Stimulated activated CD4-positive, alpha-beta T cell treated with anti-CD3 and anti-CD28 coated beads, Interleukin-15, amount 100 ng/mL, for 48 hours (primary cell): ENCODE measurements at regions not wholly inside any gene's neighbourhood (a gene's known extent, or its start where the extent isn't known, plus 50 kb on each side); places are given as distances from the start of the nearest gene placed in this dataset.
"Not testable (repeated sequence)": the region's sequence is repeated elsewhere in the genome, so short reads cannot be mapped to it uniquely, and the experiment has no call there.

Experiments used
- DNase-seq, 2 donors: peaks; one replicate each; pipeline ENCODE4 v3.0.0-alpha.2; 2020; ENCODE audit warnings: low read depth in 2 of 2

DNA sequence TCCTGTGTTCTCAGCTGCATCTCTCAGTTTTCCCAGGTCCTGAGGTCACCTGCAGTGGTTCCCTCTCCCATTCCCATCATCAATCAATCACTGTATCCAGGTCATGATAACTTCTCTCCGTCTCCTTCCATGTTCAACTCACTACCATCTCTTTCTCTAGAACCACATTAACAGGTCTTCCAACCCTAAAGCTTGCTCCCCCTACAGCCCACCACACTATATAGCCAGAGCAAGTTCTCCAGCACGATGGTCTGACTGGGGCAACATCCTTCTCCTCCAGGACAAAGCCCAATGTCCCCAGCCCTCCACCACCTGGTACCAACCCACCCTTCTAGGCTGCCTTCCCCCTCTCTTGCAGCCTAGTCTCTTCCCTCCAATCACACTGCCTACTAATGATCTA is 241.6 kb downstream of the CDK5RAP2 start:
- no peak for DNase-seq

DNA sequence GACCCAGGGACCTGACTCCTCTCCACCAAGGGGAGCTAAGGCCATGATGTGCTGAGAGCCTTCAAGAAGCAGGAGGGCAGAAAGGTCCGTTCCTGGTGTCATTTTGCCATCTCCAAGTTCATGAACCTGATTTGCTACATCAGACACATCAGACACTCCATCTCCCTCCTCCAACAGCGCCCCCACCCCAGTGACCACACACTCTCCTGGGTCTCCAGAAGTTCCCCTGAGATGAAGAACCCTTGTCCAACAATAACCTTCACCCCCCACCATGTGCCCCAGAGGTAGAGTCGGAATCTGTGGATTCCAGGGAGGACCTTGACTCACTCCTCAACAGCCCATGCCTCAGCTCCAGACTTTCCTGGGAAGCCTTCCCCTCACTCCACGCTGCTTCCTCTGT is 242.8 kb downstream of the CDK5RAP2 start:
- DNase-seq, result no peak

DNA sequence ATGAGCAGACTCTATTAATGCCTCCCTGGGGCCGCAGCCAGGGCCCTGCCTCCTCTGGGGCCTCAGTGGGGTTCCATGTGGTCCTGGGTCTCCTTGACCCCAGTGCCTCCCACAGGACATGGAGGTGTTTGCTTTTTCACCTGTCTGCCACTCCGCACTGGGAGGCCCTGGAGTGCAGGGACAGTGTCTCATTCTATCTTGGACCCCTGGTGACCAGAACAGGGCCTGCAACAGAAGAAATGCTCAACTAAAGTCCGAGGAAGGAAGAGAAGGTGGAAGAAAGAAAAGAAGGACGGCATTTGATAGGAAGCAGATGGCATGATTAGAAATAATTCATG is 243.2 kb downstream of the CDK5RAP2 start:
- no peak for DNase-seq

DNA sequence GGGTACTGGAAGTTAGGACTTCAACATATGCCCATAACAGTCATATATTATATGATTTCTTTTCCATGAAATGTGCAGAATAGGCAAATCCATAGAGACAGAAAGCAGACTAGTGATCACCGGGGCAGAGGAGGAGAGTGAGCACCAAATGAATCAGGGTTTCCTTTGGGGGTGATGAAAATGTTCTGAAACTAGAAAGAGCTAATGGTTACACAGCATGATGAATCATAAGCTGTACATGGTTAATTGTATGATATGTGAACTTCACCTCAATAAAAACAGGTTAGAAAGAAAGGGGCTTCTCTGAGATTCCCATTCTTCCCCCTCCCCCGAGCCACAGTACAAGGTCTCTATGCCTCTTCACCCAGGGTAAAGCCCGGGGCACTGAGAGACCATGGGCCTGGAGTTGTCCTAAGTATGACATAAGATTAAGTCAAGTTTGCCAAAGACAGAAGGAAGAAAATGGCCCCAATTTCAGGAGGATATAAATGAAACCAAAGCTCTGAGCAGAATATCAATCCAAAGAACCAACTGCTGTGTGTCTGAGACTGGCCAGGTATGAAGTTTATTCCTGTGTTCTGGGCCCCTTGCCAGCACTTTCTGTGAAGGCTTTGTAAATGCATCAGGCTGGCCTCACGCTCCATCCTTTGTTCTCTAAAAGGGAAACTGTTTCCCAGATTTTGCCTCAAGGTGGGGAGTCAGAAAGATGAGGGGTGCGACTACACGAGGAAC is 243.8 kb downstream of the CDK5RAP2 start:
- DNase-seq, result no peak

DNA sequence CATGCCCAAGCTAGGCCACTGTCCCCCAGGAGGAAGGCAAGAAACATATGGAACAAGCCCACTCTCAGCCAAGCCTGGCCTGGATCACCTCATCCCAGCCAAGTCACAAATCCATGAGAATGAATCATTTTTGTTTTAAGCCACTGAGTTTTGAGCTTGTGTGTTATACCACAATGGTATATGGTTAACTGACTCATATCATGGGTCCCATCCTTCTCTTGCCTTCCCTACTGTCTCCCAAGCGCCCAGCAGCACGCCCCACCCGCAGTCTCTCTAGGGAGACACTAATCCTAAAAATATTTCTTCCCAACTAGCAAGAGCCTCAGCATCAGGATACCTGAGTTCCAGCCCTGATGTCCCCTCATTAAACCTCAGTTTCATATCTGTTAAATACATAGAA is 248.1 kb downstream of the CDK5RAP2 start:
- no peak for DNase-seq

DNA sequence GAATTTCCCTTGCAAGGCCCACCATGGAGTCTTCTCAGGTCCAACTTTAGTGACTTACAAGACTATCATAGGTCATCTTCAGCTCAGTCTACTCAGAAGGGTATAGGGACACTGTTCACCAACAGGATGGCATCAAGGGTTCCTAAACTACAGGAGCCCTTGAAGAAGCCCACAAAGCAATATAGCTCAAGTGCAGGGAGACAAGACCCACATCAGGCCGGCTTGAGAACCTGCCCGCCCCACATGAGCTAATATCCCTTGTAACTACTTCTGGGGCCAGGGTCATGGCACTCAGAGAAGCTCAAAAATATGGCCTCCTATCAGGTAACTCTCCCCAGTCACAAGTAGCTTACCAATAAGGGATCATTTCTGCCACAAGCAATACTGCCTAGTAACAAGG is 249.9 kb downstream of the CDK5RAP2 start:
- no peak for DNase-seq

DNA sequence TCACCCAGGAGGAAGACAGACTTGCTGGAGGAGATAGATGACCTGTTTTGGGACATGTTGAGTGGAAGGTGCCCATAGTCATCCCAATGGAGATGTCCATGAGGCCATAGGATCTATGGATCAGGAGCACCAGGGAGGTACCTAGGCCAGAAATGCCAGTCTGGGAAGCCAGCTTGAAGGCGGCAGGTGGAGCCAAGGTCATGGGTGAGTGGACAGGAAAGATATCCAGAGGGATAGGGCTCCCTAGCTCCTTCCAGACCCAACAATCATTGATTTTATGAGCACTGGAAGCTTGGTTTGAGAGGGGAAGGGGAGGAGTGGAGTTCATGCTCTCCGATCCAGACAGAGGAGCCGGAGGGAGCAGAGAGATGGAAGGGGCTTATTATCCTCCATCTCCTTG is 252.6 kb downstream of the CDK5RAP2 start:
- DNase-seq, result no peak

DNA sequence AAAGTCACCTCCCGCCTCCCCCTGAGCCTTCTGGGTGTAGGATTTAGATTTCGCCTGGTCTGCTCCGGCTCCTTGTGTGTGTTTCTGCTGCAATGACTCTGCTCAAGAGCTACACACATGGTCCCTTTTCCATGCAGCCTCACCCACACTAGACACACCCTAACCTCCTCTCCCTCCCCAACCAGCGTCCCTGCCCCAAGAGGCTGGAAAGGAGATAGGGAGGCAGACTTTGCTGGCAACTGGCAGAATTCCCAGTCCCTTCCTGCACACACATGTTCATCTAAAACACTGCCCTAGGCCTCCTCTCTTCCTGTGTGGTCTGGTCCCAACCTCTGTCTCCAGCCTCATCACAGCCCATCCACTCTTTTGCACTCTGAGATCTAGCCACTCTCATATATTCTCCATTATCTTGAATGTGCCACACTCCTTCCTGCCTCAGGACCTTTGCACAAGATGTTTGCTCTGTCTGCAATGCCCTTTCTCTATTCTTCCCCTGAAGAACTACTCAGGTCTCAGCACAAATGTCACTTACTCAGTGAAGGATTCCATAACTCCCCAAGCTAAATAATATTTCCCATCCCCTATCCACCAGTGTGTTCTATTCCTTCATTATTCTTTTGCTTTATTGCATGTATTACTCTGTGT is 253.8 kb downstream of the CDK5RAP2 start:
- no peak for DNase-seq

DNA sequence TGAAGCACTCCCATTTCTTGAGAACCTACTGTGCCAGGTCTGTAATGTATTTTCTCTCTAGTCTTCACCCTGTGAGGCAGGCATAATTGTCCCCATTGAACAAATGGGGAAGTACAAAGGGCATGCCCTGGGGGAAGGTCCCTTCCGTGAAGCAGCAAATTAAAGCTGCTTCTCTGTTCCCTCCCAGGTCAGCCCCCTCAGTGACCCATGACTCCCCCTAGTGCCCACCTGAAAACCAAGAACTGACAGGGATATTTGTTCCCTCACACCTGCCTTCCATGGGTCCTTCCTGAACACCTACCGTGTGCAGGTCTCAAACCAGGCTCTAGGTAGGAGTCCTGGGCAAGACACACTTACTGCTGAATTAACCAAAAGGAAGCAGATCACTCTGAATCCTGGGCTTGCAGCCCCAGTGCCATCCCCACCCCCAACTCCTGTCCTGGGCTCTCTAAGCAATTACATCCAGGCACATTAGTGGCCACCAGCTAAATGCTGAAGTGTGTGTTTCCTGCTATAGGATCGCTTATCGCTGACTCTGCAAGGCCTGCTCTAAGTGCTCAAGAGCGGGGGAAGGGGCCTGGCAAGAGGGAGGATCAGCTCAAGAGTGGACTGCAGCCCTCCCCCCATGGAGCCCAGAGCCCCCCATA is 254.8 kb downstream of the CDK5RAP2 start:
- DNase-seq, result no peak

DNA sequence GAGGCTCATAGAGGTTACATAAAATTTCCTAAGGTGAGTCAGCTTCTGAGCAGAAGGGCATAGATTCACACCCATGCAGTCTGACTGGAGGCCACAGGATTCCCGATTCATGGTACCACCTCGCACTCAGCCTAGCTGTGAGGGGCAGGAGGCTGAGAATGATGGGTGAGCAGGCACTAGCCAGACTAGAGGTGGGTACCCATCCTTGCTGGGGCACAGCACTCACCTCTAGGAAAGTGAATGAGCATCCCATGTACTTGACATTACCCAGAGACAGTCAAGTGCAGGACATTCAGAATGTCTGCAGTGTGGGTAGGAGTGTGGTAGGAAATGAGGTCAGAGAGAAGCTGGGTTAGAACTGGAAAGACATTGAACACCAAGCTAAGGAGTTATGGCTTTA is 255.5 kb downstream of the CDK5RAP2 start:
- no peak for DNase-seq

DNA sequence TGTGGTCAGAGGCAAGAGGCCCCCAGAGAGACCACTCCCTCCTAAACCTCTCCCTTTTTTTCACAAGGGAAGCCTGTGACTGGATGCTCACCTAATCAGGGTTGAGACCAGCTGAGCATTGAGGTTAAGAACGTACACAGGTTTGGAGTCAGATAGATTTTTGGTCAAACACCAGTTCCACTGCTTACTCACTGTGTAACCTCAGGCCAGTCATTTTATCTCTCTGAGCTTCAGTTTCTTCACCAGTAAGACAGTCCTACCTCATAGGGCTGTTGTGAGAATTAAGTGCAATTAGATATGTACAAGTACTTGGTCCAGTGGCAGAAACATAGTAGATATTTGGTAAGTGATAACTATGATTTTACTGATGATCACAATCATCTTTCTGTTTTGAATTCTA is 256.8 kb downstream of the CDK5RAP2 start:
- DNase-seq, result no peak

DNA sequence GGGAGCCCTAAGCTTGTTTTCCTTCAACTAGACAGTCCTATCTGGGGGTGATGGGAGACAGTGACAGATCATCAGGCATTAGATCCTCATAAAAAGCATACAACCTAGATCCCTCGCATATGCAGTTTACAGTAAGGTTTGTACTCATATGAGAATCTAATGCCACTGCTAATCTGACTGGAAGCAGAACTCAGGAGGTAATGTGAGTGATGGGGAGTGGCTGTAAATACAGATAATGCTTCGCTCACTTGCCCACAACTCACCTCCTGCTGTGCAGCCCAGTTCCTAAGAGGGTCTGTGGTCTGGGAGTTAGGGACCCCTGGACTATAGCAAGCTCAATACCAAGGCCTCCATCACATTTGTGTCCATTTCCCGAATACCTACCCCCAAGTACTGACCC is 260.5 kb downstream of the CDK5RAP2 start:
- no peak for DNase-seq

DNA sequence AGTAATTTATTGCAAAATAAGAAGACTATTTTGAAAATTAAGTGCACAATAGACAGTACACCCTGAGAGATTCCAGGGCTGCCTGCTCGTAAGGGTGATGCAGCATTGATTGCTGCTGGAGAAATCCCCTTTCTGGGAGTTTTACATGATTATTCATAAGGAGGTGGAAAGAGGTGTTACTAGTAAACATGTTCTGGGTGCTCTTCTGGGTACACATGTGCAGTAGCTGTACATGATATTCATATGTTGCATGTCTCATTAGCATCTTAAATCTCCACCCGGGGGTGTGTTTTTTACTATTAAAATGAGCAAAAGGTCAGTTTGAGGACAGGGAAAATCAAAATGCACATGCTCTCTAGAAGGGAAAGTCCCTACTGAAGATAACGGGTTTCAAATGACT is 264.8 kb downstream of the CDK5RAP2 start:
- no peak for DNase-seq

DNA sequence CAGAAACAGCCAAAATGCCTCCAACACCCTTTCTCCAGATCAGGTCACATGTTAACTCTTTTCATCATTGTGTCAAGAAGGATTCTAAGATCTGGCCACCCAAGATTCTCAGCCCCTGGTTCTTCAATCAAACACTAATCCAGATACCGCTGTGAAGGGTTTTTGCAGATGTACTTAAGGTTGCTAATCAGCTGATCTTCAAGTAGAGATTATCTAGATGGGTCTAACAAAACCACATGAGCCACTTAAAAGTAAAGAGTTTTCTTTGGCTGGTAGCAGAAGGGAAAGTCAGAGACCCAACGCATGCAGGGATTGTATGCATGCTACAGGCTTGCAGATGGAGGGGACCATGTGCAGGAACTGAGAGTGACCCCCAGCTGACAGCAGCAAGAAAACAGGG is 267.9 kb downstream of the CDK5RAP2 start:
- no peak for DNase-seq

DNA sequence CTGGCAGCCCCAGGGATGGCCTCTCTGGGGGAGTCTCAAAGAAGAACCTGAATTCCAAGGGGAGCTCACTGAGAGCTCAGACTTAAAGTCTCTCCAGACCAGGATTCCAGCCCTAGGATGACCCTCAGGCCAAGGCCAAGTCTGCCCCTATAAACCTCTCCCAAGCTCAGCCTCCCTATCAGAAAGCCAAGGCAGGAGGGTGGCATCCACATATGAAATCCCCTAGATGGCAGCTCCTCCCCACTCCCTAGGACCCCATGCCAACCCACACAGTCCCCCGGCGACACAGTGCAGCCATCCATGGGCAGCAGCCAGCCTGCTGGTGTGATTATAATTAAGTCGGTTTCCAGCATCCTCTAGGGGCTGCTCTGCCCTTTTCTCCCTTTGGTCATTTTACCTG is 269.9 kb downstream of the CDK5RAP2 start:
- DNase-seq, result no peak

DNA sequence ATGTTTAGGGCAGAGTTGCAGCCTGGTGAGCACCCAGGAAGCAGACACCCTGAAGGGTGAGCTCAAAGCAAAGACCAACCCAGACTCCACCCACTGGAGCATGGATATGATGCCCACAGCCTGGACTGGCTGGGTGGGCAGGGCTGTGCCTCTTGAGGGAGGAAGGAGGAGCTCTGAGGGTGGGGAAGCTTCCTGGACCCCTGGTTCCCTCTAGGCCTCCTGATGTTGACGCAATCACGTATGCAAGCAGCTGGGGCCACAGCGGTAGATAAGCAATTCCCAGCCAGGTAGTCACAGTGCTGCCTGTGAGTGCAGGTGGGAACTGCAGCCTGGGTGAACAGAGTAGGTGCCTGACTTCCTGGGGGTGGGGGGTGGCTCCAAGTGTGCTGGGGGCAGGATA is 271.5 kb downstream of the CDK5RAP2 start:
- no peak for DNase-seq

DNA sequence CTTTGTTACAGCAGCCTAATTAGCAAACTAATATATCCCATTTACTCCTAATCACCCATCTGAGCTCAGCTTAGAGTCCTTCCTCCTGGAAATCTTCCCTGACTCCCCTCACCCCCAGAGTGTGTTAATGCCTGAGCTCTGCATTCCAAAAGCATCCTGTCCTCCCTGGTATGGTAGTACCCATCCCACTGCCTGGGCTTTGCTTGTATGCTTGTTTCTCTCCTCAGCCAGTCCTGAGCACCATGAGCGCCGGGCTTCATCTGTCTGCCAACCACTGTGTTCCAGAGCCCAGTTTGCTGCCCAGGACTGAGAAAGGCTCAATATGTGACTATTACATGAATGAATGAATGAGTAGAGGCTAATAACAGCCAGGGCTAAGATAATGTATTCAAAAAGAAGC is 272.4 kb downstream of the CDK5RAP2 start:
- DNase-seq, result no peak

DNA sequence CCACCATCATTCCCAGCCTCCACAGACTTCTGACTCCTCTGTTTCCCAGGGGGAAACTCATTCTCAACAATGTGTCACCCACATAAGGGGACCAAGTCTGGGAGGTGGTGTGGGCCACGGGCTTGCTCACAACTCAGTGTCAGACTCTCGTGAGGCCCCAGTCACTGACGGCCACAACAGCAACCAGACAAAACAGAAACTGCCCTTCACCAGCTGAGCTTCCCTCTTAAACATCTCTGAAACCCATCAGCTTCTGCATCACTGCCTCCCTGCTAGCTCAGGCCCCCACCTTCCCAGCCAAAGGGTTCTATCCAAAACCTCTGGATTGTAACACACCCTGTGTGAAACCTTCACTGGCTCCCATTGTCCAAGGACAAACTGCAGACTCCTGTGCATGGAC is 273.4 kb downstream of the CDK5RAP2 start:
- DNase-seq, result no peak

DNA sequence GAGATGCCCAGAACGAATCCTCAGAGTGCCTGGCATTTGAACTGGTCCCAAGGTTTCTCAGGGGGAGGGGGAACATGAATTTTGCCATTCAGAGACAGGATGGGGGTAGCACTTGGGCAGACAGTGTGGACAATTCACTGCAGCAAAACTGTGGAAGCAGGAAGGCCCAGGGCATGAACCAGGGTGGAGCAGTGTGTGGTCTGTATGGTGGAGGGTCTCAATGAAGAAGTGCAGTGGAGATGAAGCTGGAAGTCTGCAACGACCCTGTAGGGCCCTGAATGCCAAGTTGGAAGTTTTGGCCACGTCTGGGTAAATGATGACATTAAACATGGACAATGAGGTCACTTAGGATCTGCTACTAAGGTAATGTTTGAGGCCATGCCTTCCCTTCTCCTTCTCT is 273.9 kb downstream of the CDK5RAP2 start:
- DNase-seq, result no peak

DNA sequence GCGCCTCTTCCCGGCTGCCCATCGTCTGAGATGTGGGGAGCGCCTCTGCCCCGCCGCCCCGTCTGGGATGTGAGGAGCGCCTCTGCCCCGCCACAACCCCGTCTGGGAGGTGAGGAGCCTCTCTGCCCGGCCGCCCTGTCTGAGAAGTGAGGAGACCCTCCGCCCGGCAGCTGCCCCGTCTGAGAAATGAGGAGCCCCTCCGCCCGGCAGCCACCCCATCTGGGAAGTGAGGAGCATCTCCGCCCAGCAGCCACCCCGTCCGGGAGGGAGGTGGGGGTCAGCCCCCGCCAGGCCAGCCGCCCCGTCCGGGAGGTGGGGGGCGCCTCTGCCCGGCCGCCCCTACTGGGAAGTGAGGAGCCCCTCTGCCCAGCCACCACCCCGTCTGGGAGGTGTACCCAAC is 275.1 kb downstream of the CDK5RAP2 start:
- not testable (repeated sequence) for DNase-seq

DNA sequence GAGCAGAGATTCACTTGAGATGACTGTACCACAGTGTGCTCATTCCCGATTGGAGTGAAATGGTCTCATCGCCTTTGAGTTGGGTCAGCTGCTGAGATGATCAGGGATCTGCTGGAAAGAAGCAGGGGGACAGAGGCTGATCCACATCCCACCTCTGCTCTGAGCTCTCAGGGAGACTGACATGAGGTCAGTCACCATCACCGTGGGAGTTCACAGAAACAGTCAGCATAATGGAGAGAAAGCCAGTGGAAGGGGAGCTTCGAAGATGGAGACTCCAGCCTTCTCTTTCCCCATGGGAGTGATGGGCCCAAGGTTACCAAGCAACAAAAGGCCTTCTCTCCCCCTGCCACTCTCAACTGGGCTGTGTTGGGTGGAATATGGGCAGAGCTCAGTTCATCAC is 276.4 kb downstream of the CDK5RAP2 start:
- DNase-seq, result no peak

DNA sequence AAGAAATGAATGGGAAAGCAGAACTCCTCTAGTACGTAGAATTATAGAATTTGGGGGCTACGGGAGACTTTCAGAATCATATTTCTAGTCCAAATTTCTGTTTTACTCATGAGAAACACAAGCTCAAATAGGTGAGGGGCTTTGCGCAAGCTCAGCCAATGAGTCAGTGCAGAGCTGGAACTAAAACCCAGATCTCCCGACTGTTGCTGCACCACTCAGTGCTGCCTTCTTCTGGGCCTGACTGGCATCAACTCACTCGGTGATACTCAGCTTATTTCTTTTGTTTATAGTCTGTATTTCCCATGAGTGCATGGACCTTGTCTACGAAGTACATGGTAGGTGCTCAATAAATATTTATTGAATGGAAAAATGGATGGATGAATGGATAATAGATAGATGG is 280.2 kb downstream of the CDK5RAP2 start:
- no peak for DNase-seq

DNA sequence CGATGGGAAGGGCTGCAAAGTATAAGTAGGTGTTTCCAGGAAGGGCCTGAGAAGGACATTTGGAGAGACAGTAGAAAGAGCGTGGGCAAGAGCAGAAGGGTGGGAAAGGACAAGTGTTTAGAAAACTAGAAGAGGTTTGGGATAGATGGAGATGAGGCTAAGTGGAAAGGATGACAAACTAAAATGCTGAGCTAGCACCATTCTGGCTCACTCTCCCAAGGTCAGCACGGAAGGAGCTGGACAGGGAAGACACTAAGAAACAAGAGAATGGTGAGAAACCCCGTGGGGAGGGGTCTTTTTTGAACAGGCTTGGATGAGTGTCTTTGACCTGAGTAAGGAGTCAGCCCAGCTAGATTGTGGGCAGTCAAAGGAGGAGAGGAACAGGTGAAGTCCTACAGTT is 286.0 kb downstream of the CDK5RAP2 start:
- no peak for DNase-seq

DNA sequence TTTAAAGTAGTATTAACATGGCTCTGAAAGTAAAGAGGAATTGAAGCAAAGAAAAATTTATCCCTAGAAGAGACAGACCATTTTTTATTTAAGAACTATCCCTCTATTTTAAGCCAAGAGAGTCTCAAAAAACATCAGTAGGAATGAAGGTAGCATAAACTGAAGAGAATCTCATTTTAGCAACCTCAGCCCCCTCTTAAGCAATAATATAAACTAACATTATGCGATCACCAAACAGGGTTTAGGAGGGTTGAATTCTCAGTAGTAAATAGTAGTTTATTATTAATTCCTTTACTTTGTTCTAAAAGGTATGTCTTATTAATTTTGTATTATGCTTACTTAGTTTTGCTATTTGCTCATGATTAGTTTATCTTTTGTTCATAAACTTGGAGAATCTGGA is 287.4 kb downstream of the CDK5RAP2 start:
- no peak for DNase-seq
